ENCODE measurements at regions not wholly inside any gene's neighbourhood (a gene's known extent, or its start where the extent isn't known, plus 50 kb on each side); places are given as distances from the start of the nearest gene placed in this dataset.

- TF ChIP-seq CTCF (IDR thresholded peaks at IDR 0.05) (no peak), POLR2A (IDR thresholded peaks at IDR 0.05) (no peak), EP300 (IDR thresholded peaks at IDR 0.05) (no peak)
Measured at GRCh38 chr2:10185046-10185445, 62.5 kb downstream of the RRM2 start.
